GM19455 (cell line): ENCODE measurements at regions not wholly inside any gene's neighbourhood (a gene's known extent, or its start where the extent isn't known, plus 50 kb on each side); places are given as distances from the start of the nearest gene placed in this dataset.
"Not testable (repeated sequence)": the region's sequence is repeated elsewhere in the genome, so short reads cannot be mapped to it uniquely, and the experiment has no call there.

Experiments used
- ATAC-seq: cut with Tn5 transposase; IDR thresholded peaks from one replicate; pipeline ENCODE4 v1.9.1; 2021; ENCODE audit not compliant: unreplicated experiment

GRCh38 chr4:10281996-10282395 lies 165.4 kb upstream of the WDR1 start:
- no peak for ATAC-seq

GRCh38 chr4:10279261-10279660 lies 162.7 kb upstream of the WDR1 start:
- no peak for ATAC-seq

GRCh38 chr4:10278071-10278470 lies 161.5 kb upstream of the WDR1 start:
- ATAC-seq, result no peak

- ATAC-seq, result no peak
Observed at GRCh38 chr4:10276152-10276551, 159.6 kb upstream of the WDR1 start.

- ATAC-seq, result no peak
Observed at GRCh38 chr4:10275696-10276095, 159.1 kb upstream of the WDR1 start.

- no peak for ATAC-seq
Observed at GRCh38 chr4:10273030-10273429, 156.4 kb upstream of the WDR1 start.

- no peak for ATAC-seq
Observed at GRCh38 chr4:10272511-10272910, 155.9 kb upstream of the WDR1 start.

- no peak for ATAC-seq
Observed at GRCh38 chr4:10267066-10267465, 150.5 kb upstream of the WDR1 start.

GRCh38 chr4:10260777-10261176 lies 144.2 kb upstream of the WDR1 start:
- ATAC-seq, result no peak

GRCh38 chr4:10259976-10260375 lies 143.4 kb upstream of the WDR1 start:
- no peak for ATAC-seq

GRCh38 chr4:10256203-10256602 lies 139.6 kb upstream of the WDR1 start:
- ATAC-seq, result no peak

- ATAC-seq, result no peak
Observed at GRCh38 chr4:10253765-10254164, 137.2 kb upstream of the WDR1 start.

- no peak for ATAC-seq
Observed at GRCh38 chr4:10245751-10246150, 129.2 kb upstream of the WDR1 start.

- no peak for ATAC-seq
Observed at GRCh38 chr4:10243856-10244255, 127.3 kb upstream of the WDR1 start.

GRCh38 chr4:10240691-10241090 lies 124.1 kb upstream of the WDR1 start:
- no peak for ATAC-seq

GRCh38 chr4:10239982-10240654 lies 123.5 kb upstream of the WDR1 start:
- no peak for ATAC-seq

- ATAC-seq, result no peak
Observed at GRCh38 chr4:10237131-10237530, 120.5 kb upstream of the WDR1 start.

GRCh38 chr4:10232114-10232513 lies 115.5 kb upstream of the WDR1 start:
- ATAC-seq, result no peak

- no peak for ATAC-seq
Observed at GRCh38 chr4:10226756-10227155, 110.2 kb upstream of the WDR1 start.

GRCh38 chr4:10225096-10225495 lies 108.5 kb upstream of the WDR1 start:
- ATAC-seq, result no peak

GRCh38 chr4:10223782-10224181 lies 107.2 kb upstream of the WDR1 start:
- ATAC-seq, result no peak

- not testable (repeated sequence) for ATAC-seq
Observed at GRCh38 chr4:10213481-10213880, 96.9 kb upstream of the WDR1 start.

- no peak for ATAC-seq
Observed at GRCh38 chr4:10212901-10213300, 96.3 kb upstream of the WDR1 start.
